SK-N-SH (cell line): ENCODE measurements at regions not wholly inside any gene's neighbourhood (a gene's known extent, or its start where the extent isn't known, plus 50 kb on each side); places are given as distances from the start of the nearest gene placed in this dataset.

Source experiments
- CTCF ChIA-PET: fragments of 300-600, 350-600 bp; formaldehyde crosslinking; extraction: SDS; loops from one replicate; lab custom pipeline; 2021; lab: Yijun Ruan, JAX
- POLR2A ChIA-PET: fragments of 350-600 bp; sonication (Branson Sonifier 250); formaldehyde crosslinking; extraction: SDS; loops from one replicate; lab custom pipeline; 2020; ENCODE audit warnings: antibody characterized with exemption, inconsistent platforms; lab: Yijun Ruan, JAX
- DNase-seq: peaks from one replicate; pipeline ENCODE4 v3.0.0; 2012
- H2AFZ ChIP-seq: fragments of 200-600 bp; sonication (generic); 2 replicates; pipeline ENCODE4 v1.8.1; 2016; ENCODE audit warnings: antibody characterized with exemption, mild to moderate bottlenecking, low read depth
- H3F3A ChIP-seq: fragments of 200-600 bp; sonication (generic); replicated peaks from 2 replicates; pipeline ENCODE3; 2016; ENCODE audit warnings: antibody characterized with exemption, mild to moderate bottlenecking; ENCODE audit not compliant: insufficient read depth
- H3K27ac ChIP-seq, 2 experiments: fragments of 200-500 bp in 1 of 2; fragments of 200-600 bp in 1 of 2; sonication (Bioruptor generic) in 1 of 2; sonication (generic), shearing (Covaris generic) in 1 of 2; 2 replicates each; pipeline versions ENCODE4 v1.5.1 to v1.6.1; 2014 to 2016; ENCODE audit warnings: low read depth in 2 of 2, inconsistent platforms in 1 of 2, low read length in 1 of 2, mild to moderate bottlenecking in 1 of 2, mixed read lengths in 1 of 2
- H3K27me3 ChIP-seq: fragments of 200-600 bp; sonication (generic), shearing (Covaris generic); 2 replicates; pipeline ENCODE4 v1.6.1; 2016; ENCODE audit warnings: mixed run types; ENCODE audit not compliant: insufficient read depth
- H3K36me3 ChIP-seq, 2 experiments: fragments of 200-500 bp in 1 of 2; fragments of 200-600 bp in 1 of 2; sonication (Bioruptor generic) in 1 of 2; sonication (generic) in 1 of 2; replicated peaks in 1 of 2; 2 replicates each; pipeline versions ENCODE3 to v1.5.1; 2014 to 2016; ENCODE audit warnings: low read length in 1 of 2, mild to moderate bottlenecking in 1 of 2; ENCODE audit not compliant: insufficient read depth in 2 of 2, control insufficient read depth in 1 of 2
- H3K4me1 ChIP-seq, 2 experiments: fragments of 200-500 bp in 1 of 2; fragments of 200-600 bp in 1 of 2; sonication (Bioruptor generic) in 1 of 2; sonication (generic), shearing (Covaris generic) in 1 of 2; 2 replicates each; pipeline versions ENCODE4 v1.5.1 to v1.6.1; 2014 to 2016; ENCODE audit warnings: low read depth in 1 of 2, low read length in 1 of 2, mixed run types in 1 of 2; ENCODE audit not compliant: insufficient read depth in 2 of 2, control insufficient read depth in 1 of 2
- H3K4me2 ChIP-seq: fragments of 200-600 bp; sonication (generic), shearing (Covaris generic); 2 replicates; pipeline ENCODE4 v1.6.1; 2017; ENCODE audit warnings: mixed run types
- H3K4me3 ChIP-seq, 2 experiments: fragments of 200-500 bp in 1 of 2; fragments of 200-600 bp in 1 of 2; sonication (Bioruptor generic) in 1 of 2; sonication (generic), shearing (Covaris generic) in 1 of 2; 2 replicates each; pipeline versions ENCODE4 v1.5.1 to v1.8.1; 2014 to 2016; ENCODE audit warnings: low read depth in 2 of 2, inconsistent platforms in 1 of 2, low read length in 1 of 2, mild to moderate bottlenecking in 1 of 2, mixed read lengths in 1 of 2, moderate library complexity in 1 of 2
- H3K79me2 ChIP-seq: fragments of 200-600 bp; sonication (generic); 2 replicates; pipeline ENCODE4 v1.8.1; 2017; ENCODE audit warnings: mild to moderate bottlenecking; ENCODE audit not compliant: insufficient read depth
- H3K9ac ChIP-seq: fragments of 200-600 bp; sonication (generic); 2 replicates; pipeline ENCODE4 v1.6.1; 2017; ENCODE audit warnings: mixed run types
- H3K9me2 ChIP-seq: fragments of 200-600 bp; sonication (generic); 2 replicates; pipeline ENCODE4 v1.6.1; 2017; ENCODE audit warnings: mixed run types
- H3K9me3 ChIP-seq: fragments of 200-600 bp; sonication (generic); 2 replicates; pipeline ENCODE4 v1.6.1; 2017; ENCODE audit warnings: mixed run types, mild to moderate bottlenecking, moderate library complexity
- H4K20me1 ChIP-seq: fragments of 200-600 bp; sonication (generic); 2 replicates; pipeline ENCODE4 v1.6.1; 2017; ENCODE audit warnings: mild to moderate bottlenecking, mixed run types; ENCODE audit not compliant: insufficient read depth
- CHD2 ChIP-seq: fragments of 150-350 bp; IDR thresholded peaks from 2 replicates; pipeline ENCODE4 v1.6.1; 2018; ENCODE audit warnings: low read length; ENCODE audit not compliant: partially characterized antibody
- ELF1 ChIP-seq: IDR thresholded peaks from 2 replicates; pipeline ENCODE4 v1.4.0; 2012
- EZH2phosphoT487 ChIP-seq: fragments of 200-600 bp; sonication (generic); IDR thresholded peaks from 2 replicates; pipeline ENCODE4 v1.6.1; 2017; ENCODE audit warnings: low read depth, mixed run types, mild to moderate bottlenecking, antibody characterized with exemption, moderate library complexity, borderline replicate concordance
- FOSL2 ChIP-seq: IDR thresholded peaks from 2 replicates; pipeline ENCODE4 v1.4.0; 2012; ENCODE audit warnings: low read depth, mild to moderate bottlenecking, moderate library complexity, borderline replicate concordance
- FOXJ3 ChIP-seq: sonication (generic); formaldehyde crosslinking; IDR thresholded peaks from 2 replicates; pipeline ENCODE4 v1.5.1; 2020; ENCODE audit warnings: mild to moderate bottlenecking, missing genetic modification reagents
- GABPA ChIP-seq: IDR thresholded peaks from 2 replicates; pipeline ENCODE4 v1.4.0; 2012; ENCODE audit warnings: low read depth, mild to moderate bottlenecking
- MEF2A ChIP-seq: IDR thresholded peaks from 2 replicates; pipeline ENCODE4 v1.4.0; 2012; ENCODE audit warnings: low read depth, borderline replicate concordance
- MXI1 ChIP-seq: IDR thresholded peaks from 2 replicates; pipeline ENCODE4 v1.6.1; 2012; ENCODE audit warnings: mild to moderate bottlenecking, low read depth, low read length, improper control_type of control experiment
- NRF1 ChIP-seq: IDR thresholded peaks from 2 replicates; pipeline ENCODE4 v1.6.1; 2012; ENCODE audit warnings: low read depth, mild to moderate bottlenecking, low read length
- RAD21 ChIP-seq: IDR thresholded peaks from 2 replicates; pipeline ENCODE4 v1.6.1; 2012; ENCODE audit warnings: mild to moderate bottlenecking, low read length
- RCOR1 ChIP-seq: fragments of 150-350 bp; IDR thresholded peaks from 2 replicates; pipeline ENCODE4 v1.6.1; 2017; ENCODE audit warnings: antibody characterized with exemption, low read length
- RFX5 ChIP-seq: IDR thresholded peaks from 2 replicates; pipeline ENCODE4 v1.6.1; 2012; ENCODE audit warnings: mild to moderate bottlenecking, improper control_type of control experiment, low read length
- RXRA ChIP-seq: IDR thresholded peaks from 2 replicates; pipeline ENCODE4 v1.4.0; 2012; ENCODE audit warnings: low read depth, mild to moderate bottlenecking, borderline replicate concordance
- SMC3 ChIP-seq: IDR thresholded peaks from 2 replicates; pipeline ENCODE4 v1.6.1; 2012; ENCODE audit warnings: low read depth, low read length, improper control_type of control experiment
- TAF1 ChIP-seq: IDR thresholded peaks from 2 replicates; pipeline ENCODE4 v1.6.1; 2012; ENCODE audit warnings: low read depth, mild to moderate bottlenecking, low read length, moderate library complexity, borderline replicate concordance
- TEAD4 ChIP-seq: IDR thresholded peaks from 2 replicates; pipeline ENCODE4 v1.4.0; 2012; ENCODE audit warnings: mild to moderate bottlenecking, borderline replicate concordance; ENCODE audit not compliant: insufficient read depth
- YY1 ChIP-seq: IDR thresholded peaks from 2 replicates; pipeline ENCODE4 v1.4.0; 2012; ENCODE audit warnings: low read depth, mild to moderate bottlenecking
- WGBS: methylation state at CpG from one replicate; pipeline ENCODE4 v1.1.6; 2017; ENCODE audit warnings: low lambda C conversion rate; 5-methylcytosine and 5-hydroxymethylcytosine counted together
- TF ChIP-seq, protein P1 (sequence below): IDR thresholded peaks from 2 replicates; pipeline ENCODE4 v1.4.0; 2012; ENCODE audit warnings: low read depth
- TF ChIP-seq, protein P2 (sequence below): fragments of 200-600 bp; sonication (generic); IDR thresholded peaks from 2 replicates; pipeline ENCODE4 v1.6.1; 2017; ENCODE audit warnings: antibody characterized with exemption, mild to moderate bottlenecking, moderate library complexity
- TF ChIP-seq, protein P3 (sequence below): IDR thresholded peaks from 2 replicates; pipeline ENCODE4 v1.4.0; 2012; ENCODE audit warnings: low read depth, borderline replicate concordance

DNA sequence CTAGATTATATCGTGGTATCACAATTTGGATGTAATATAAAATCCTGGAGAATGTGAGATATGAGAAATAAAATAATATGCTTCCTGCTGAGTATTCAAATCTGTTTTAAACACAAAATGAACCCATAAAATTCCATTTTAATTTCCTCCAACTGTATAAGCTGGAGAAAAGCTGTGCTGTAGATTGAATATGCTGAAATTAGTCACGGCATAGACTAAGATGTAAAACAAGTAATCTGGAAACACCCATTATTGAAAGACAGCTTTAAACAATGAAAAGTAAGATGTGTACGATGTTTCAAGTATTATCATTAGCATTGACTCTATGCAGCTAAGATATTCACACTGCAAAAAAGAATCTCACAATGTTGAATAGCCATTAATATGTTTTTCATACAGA lies 403.4 kb upstream of the BRINP3 start:
- H3K9me3 ChIP-seq, result no peaks in the 10 kb centered on the region
- ChIA-PET POLR2A (no interaction called here), CTCF (no interaction called here)
- no peak overlapping the region for H3K9ac ChIP-seq
- H3K27ac ChIP-seq, result no peak overlapping the region
- WGBS, result 26% methylated on average over 3 of the region's 3 CpGs
- H3K36me3 ChIP-seq, result no peaks in the 10 kb centered on the region
- no peaks in the 10 kb centered on the region for H3K79me2 ChIP-seq
- H3F3A ChIP-seq, result no peaks in the 10 kb centered on the region
- H4K20me1 ChIP-seq, result no peaks in the 10 kb centered on the region
- H2AFZ ChIP-seq, result no peak overlapping the region
- no peak overlapping the region for H3K4me3 ChIP-seq
- H3K27me3 ChIP-seq, result no peaks in the 10 kb centered on the region
- no peaks in the 10 kb centered on the region; the same call in 1 of the 2 replicates for H3K9me2 ChIP-seq
- no peak for DNase-seq
- no peaks in the 10 kb centered on the region for H3K4me1 ChIP-seq
- no peak for TF ChIP-seq MEF2A
- TF ChIP-seq YY1, result no peak
- TF ChIP-seq RXRA, result no peak
- TF ChIP-seq MXI1, result no peak
- no peak for TF ChIP-seq EZH2phosphoT487
- no peak for TF ChIP-seq RAD21
- no peak for TF ChIP-seq ELF1
- TF ChIP-seq FOSL2, result no peak
- no peak for TF ChIP-seq SMC3
- TF ChIP-seq FOXJ3, result no peak
- TF ChIP-seq, protein P1, sequence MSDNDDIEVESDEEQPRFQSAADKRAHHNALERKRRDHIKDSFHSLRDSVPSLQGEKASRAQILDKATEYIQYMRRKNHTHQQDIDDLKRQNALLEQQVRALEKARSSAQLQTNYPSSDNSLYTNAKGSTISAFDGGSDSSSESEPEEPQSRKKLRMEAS, result no peak
- TF ChIP-seq RCOR1, result no peak
- no peak for TF ChIP-seq GABPA
- no peak for TF ChIP-seq CHD2
- no peak for TF ChIP-seq RFX5
- TF ChIP-seq, protein P2, sequence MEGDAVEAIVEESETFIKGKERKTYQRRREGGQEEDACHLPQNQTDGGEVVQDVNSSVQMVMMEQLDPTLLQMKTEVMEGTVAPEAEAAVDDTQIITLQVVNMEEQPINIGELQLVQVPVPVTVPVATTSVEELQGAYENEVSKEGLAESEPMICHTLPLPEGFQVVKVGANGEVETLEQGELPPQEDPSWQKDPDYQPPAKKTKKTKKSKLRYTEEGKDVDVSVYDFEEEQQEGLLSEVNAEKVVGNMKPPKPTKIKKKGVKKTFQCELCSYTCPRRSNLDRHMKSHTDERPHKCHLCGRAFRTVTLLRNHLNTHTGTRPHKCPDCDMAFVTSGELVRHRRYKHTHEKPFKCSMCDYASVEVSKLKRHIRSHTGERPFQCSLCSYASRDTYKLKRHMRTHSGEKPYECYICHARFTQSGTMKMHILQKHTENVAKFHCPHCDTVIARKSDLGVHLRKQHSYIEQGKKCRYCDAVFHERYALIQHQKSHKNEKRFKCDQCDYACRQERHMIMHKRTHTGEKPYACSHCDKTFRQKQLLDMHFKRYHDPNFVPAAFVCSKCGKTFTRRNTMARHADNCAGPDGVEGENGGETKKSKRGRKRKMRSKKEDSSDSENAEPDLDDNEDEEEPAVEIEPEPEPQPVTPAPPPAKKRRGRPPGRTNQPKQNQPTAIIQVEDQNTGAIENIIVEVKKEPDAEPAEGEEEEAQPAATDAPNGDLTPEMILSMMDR, result no peak
- no peak for TF ChIP-seq TEAD4
- no peak for TF ChIP-seq TAF1
- no peak for TF ChIP-seq NRF1
- TF ChIP-seq, protein P3, sequence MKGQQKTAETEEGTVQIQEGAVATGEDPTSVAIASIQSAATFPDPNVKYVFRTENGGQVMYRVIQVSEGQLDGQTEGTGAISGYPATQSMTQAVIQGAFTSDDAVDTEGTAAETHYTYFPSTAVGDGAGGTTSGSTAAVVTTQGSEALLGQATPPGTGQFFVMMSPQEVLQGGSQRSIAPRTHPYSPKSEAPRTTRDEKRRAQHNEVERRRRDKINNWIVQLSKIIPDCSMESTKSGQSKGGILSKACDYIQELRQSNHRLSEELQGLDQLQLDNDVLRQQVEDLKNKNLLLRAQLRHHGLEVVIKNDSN, result no peak
- no peak overlapping the region for H3K4me2 ChIP-seq
